ENCODE measurements at regions not wholly inside any gene's neighbourhood (a gene's known extent, or its start where the extent isn't known, plus 50 kb on each side); places are given as distances from the start of the nearest gene placed in this dataset.

- intact Hi-C loops (cut with DNase I), result no loop called here
Observed at GRCh38 chr2:150767991-150768746, 280.7 kb upstream of the RND3 start.

DNA sequence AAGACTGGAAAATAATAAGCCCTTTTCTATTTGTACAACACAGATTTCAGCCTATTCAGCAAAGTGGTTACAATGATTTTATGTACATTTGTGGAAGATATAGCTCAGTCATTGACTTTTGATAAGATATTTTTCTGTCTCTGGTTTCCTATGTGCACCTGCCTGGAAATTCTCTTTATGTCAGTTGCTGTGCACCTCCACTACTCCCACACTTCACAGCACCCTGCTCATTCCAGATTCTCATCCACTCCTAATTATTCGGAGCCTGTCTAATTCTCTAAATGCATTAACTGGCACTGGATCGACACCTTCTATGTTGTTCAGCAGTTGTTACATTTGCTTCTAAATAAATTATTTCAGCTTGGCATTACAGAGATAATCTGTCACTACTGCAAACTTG, 275.1 kb upstream of the RND3 start:
- H3K36me3 ChIP-seq, result no peaks in the 10 kb centered on the region
- no peak for DNase-seq
- no peak for ATAC-seq
- H3K4me1 ChIP-seq, result no peaks in the 10 kb centered on the region
- no peak overlapping the region for H3K4me3 ChIP-seq
- no peak for TF ChIP-seq CTCF (IDR thresholded peaks at IDR 0.05)
- no peaks in the 10 kb centered on the region for H3K27me3 ChIP-seq
- no peak overlapping the region for H3K27ac ChIP-seq
- intact Hi-C loops (cut with DNase I), result no loop called here
- H3K9me3 ChIP-seq, result no peaks in the 10 kb centered on the region

More at GRCh38 chr2:150767991-150768746, 280.7 kb upstream of the RND3 start:
- H3K9me3 ChIP-seq, result no peaks in the 10 kb centered on the region
- no peaks in the 10 kb centered on the region for H3K27me3 ChIP-seq
- H3K4me3 ChIP-seq, result no peak overlapping the region
- DNase-seq (no peak), ATAC-seq (no peak)
- no peaks in the 10 kb centered on the region for H3K4me1 ChIP-seq
- H3K27ac ChIP-seq, result no peak overlapping the region
- H3K36me3 ChIP-seq, result no peaks in the 10 kb centered on the region
- TF ChIP-seq CTCF (IDR thresholded peaks at IDR 0.05), result no peak

- H3K27ac ChIP-seq, result no peak overlapping the region
- no peak for TF ChIP-seq CTCF (IDR thresholded peaks at IDR 0.05)
- ATAC-seq (no peak), DNase-seq (no peak)
- H3K4me1 ChIP-seq, result no peaks in the 10 kb centered on the region
- H3K36me3 ChIP-seq, result no peaks in the 10 kb centered on the region
- intact Hi-C loops (cut with DNase I), result no loop called here
- no peak overlapping the region for H3K4me3 ChIP-seq
- no peaks in the 10 kb centered on the region for H3K27me3 ChIP-seq
- no peaks in the 10 kb centered on the region for H3K9me3 ChIP-seq
Observed at GRCh38 chr2:150759531-150759930, 272.1 kb upstream of the RND3 start.

DNA sequence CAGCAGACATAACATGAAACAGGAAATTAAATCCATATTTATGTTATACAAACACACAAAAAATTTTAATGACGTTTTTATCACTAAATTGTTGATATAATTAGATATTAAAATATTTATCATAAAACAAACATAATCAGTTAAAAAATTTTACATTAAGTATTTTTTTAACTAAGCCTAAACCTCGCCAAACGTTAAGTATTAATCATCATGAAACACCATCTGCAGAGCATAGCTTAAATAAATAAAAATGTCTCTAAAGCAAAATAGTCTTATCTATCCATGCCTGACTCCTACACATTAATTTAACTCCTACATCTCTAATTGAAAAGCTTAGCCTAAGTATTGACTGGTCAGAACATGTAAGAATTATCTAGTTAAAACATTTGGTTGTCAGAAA, 271.6 kb upstream of the RND3 start:
- Histone ChIP-seq H3K4me1 (no peaks in the 10 kb centered on the region), H3K4me3 (no peak overlapping the region), H3K9me3 (no peaks in the 10 kb centered on the region), H3K36me3 (no peaks in the 10 kb centered on the region), H3K27me3 (no peaks in the 10 kb centered on the region), H3K27ac (no peak overlapping the region)
- DNase-seq, result no peak
- TF ChIP-seq CTCF (IDR thresholded peaks at IDR 0.05), result no peak
- intact Hi-C loops (cut with DNase I), result no loop called here
- ATAC-seq, result no peak

DNA sequence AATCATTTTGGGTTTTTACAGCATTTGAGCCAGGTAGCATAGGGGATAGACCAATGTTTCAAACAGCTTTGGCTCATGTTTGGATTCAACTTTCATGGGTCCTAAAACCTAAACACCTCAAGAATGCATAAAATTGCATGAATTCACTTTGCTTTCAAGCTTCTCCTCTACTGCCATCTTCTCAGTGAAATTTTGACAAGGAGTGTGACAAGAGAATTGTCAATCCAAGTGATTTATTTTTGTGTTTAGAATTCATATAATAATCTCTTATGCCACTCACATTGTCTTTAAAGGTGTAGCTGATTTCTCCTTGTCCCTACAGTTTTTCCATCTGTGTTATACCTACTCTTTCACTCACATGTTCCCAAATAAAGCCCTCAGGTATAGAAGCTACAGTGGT, 264.8 kb upstream of the RND3 start:
- DNase-seq (no peak), ATAC-seq (no peak)
- intact Hi-C loops (cut with DNase I), result no loop called here
- H3K9me3 ChIP-seq, result no peaks in the 10 kb centered on the region
- H3K36me3 ChIP-seq, result no peaks in the 10 kb centered on the region
- H3K4me3 ChIP-seq, result no peak overlapping the region
- H3K27me3 ChIP-seq, result no peaks in the 10 kb centered on the region
- H3K4me1 ChIP-seq, result no peaks in the 10 kb centered on the region
- no peak overlapping the region for H3K27ac ChIP-seq
- TF ChIP-seq CTCF (IDR thresholded peaks at IDR 0.05), result no peak

DNA sequence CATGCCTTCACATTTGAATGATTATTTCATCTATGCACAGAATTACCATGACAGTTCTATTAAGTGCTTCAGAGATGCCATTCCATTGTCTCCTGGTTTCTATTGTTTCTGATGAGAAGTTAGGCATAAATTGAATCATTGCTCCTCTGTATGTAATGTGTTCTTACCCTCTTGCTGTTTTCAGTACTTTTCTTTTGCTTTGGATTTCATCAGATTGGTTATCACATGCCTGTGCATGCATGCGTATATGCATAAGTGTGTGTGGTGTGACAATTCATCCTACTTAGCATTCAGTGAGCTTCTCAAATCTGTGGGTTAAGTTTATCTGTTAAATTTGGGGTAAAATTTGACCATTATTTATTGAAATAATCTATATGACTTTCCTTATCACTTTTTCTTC, 263.3 kb upstream of the RND3 start:
- no peak for DNase-seq
- intact Hi-C loops (cut with DNase I), result no loop called here
- no peak for ATAC-seq
- no peaks in the 10 kb centered on the region for H3K27me3 ChIP-seq
- H3K9me3 ChIP-seq, result no peaks in the 10 kb centered on the region
- TF ChIP-seq CTCF (IDR thresholded peaks at IDR 0.05), result no peak
- H3K4me1 ChIP-seq, result no peaks in the 10 kb centered on the region
- no peak overlapping the region for H3K4me3 ChIP-seq
- no peaks in the 10 kb centered on the region for H3K36me3 ChIP-seq
- H3K27ac ChIP-seq, result no peak overlapping the region

Data from upper lobe of right lung (tissue), 1 donor.